ENCODE measurements at regions not wholly inside any gene's neighbourhood (a gene's known extent, or its start where the extent isn't known, plus 50 kb on each side); places are given as distances from the start of the nearest gene placed in this dataset.

- Histone ChIP-seq H3K9me3 (ENCODE audit: control insufficient read depth, insufficient read depth, low read length) (no peaks in the 10 kb centered on the region), H3F3A (ENCODE audit: control insufficient read depth, insufficient read depth) (no peaks in the 10 kb centered on the region), H3K27me3 (ENCODE audit: control insufficient read depth, low read length) (no peaks in the 10 kb centered on the region), H3K9me2 (replicated peaks; ENCODE audit: control insufficient read depth, low read length) (no peaks in the 10 kb centered on the region), H3K36me3 (ENCODE audit: control insufficient read depth, low read length) (no peaks in the 10 kb centered on the region), H3K79me2 (ENCODE audit: control insufficient read depth, low read length) (no peaks in the 10 kb centered on the region), H4K20me1 (ENCODE audit: control insufficient read depth, insufficient read depth, low read depth, low read length) (no peaks in the 10 kb centered on the region), H3K4me3 (ENCODE audit: low read length) (no peak overlapping the region), H3K4me1 (ENCODE audit: control insufficient read depth, low read length) (no peaks in the 10 kb centered on the region), H3K27ac (ENCODE audit: low read depth, low read length) (no peak overlapping the region), H3K4me2 (ENCODE audit: low read length) (no peak overlapping the region)
- no peak for TF ChIP-seq EZH2phosphoT487 (IDR thresholded peaks at IDR 0.05; ENCODE audit: borderline replicate concordance, low read length)
- TF ChIP-seq, protein P1, sequence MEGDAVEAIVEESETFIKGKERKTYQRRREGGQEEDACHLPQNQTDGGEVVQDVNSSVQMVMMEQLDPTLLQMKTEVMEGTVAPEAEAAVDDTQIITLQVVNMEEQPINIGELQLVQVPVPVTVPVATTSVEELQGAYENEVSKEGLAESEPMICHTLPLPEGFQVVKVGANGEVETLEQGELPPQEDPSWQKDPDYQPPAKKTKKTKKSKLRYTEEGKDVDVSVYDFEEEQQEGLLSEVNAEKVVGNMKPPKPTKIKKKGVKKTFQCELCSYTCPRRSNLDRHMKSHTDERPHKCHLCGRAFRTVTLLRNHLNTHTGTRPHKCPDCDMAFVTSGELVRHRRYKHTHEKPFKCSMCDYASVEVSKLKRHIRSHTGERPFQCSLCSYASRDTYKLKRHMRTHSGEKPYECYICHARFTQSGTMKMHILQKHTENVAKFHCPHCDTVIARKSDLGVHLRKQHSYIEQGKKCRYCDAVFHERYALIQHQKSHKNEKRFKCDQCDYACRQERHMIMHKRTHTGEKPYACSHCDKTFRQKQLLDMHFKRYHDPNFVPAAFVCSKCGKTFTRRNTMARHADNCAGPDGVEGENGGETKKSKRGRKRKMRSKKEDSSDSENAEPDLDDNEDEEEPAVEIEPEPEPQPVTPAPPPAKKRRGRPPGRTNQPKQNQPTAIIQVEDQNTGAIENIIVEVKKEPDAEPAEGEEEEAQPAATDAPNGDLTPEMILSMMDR (IDR thresholded peaks at IDR 0.05; ENCODE audit: low read depth, low read length, poor library complexity, severe bottlenecking): no peak
Observed at GRCh38 chrX:140943513-140943912, 58.9 kb upstream of the SPANXB1 start.

DNA sequence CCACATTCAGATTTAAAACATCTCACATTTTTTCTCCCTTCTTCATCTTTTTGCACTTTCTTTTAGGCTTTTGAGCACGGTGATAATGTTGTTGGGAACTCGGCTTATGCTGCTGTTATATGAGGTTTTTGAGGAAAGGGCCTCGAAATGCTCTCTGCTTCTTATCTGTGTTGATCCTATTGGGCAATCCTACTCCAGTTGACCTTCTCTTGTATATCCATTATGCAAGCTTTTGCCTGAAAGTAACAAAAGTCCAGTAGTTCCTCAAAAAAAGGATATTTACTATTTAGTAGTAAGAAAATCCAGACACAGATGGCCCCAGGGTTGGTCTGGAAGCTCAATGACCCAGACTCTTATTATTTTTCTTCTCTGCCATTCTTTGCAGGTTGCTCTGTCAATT lies 57.7 kb upstream of the SPANXB1 start:
- Histone ChIP-seq H3K27me3 (ENCODE audit: control insufficient read depth, low read length) (no peaks in the 10 kb centered on the region), H3K4me3 (ENCODE audit: low read length) (no peak overlapping the region), H3K4me2 (ENCODE audit: low read length) (no peak overlapping the region), H3K27ac (ENCODE audit: low read depth, low read length) (no peak overlapping the region), H4K20me1 (ENCODE audit: control insufficient read depth, insufficient read depth, low read depth, low read length) (no peaks in the 10 kb centered on the region), H3K9me3 (ENCODE audit: control insufficient read depth, insufficient read depth, low read length) (no peaks in the 10 kb centered on the region), H3K79me2 (ENCODE audit: control insufficient read depth, low read length) (no peaks in the 10 kb centered on the region), H3K4me1 (ENCODE audit: control insufficient read depth, low read length) (no peaks in the 10 kb centered on the region), H3K36me3 (ENCODE audit: control insufficient read depth, low read length) (no peaks in the 10 kb centered on the region), H3K9me2 (replicated peaks; ENCODE audit: control insufficient read depth, low read length) (no peaks in the 10 kb centered on the region), H3F3A (ENCODE audit: control insufficient read depth, insufficient read depth) (no peaks in the 10 kb centered on the region)
- TF ChIP-seq EZH2phosphoT487 (IDR thresholded peaks at IDR 0.05; ENCODE audit: borderline replicate concordance, low read length): no peak
- TF ChIP-seq, protein P1 (IDR thresholded peaks at IDR 0.05; ENCODE audit: low read depth, low read length, poor library complexity, severe bottlenecking): no peak

DNA sequence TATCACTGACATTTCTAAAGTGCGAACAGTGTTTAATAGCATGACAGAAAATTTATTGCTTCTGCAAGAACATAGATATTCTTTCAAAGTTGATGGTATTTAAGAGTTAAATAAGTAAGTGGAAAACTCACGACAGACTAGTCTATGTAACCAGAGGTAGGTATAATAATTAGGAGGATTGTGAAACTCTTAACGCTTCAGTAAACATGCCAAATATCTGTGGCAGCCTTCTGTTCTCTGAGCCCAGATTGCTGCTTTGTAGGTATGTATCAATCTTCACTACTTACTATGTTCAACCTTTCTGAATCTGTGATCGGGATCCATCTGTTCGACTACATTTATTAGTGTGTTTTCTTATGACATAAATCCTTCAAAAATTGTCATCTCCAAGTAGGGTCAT lies 53.6 kb upstream of the SPANXB1 start:
- TF ChIP-seq EZH2phosphoT487 (IDR thresholded peaks at IDR 0.05; ENCODE audit: borderline replicate concordance, low read length): no peak
- TF ChIP-seq, protein P1 (IDR thresholded peaks at IDR 0.05; ENCODE audit: low read depth, low read length, poor library complexity, severe bottlenecking): no peak
- no peak overlapping the region for H3K4me3 ChIP-seq (ENCODE audit: low read length)
- no peaks in the 10 kb centered on the region for H3K4me1 ChIP-seq (ENCODE audit: control insufficient read depth, low read length)

DNA sequence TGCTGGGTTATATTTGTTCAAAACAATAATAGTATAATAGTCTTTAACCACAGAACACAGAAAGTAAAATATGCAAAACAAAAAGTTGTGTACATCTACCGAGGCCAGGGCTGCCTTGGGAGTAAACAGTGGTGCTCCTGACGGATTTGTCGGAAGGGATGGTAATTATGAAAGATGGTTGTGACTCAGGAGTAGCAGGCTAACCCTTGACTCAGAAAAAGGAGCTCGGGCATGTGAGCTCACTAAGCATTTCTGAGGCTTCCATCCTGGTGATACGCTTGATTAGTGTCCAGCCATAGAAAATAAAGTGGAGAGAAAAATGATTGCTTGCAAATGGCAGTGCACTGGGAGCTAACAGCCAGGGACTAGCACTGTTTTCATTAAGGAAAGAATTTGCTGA lies 53.2 kb upstream of the SPANXB1 start:
- TF ChIP-seq, protein P1 (IDR thresholded peaks at IDR 0.05; ENCODE audit: low read depth, low read length, poor library complexity, severe bottlenecking): no peak
- no peak for TF ChIP-seq EZH2phosphoT487 (IDR thresholded peaks at IDR 0.05; ENCODE audit: borderline replicate concordance, low read length)
- no peak overlapping the region for H3K4me2 ChIP-seq (ENCODE audit: low read length)

More for the DNA sequence above, 53.6 kb upstream of the SPANXB1 start:
- Histone ChIP-seq H3K36me3 (ENCODE audit: control insufficient read depth, low read length) (no peaks in the 10 kb centered on the region), H3K27me3 (ENCODE audit: control insufficient read depth, low read length) (no peaks in the 10 kb centered on the region), H3K9me3 (ENCODE audit: control insufficient read depth, insufficient read depth, low read length) (no peaks in the 10 kb centered on the region), H3K9me2 (replicated peaks; ENCODE audit: control insufficient read depth, low read length) (no peaks in the 10 kb centered on the region), H3K27ac (ENCODE audit: low read depth, low read length) (no peak overlapping the region), H4K20me1 (ENCODE audit: control insufficient read depth, insufficient read depth, low read depth, low read length) (no peaks in the 10 kb centered on the region), H3K79me2 (ENCODE audit: control insufficient read depth, low read length) (no peaks in the 10 kb centered on the region), H3K4me2 (ENCODE audit: low read length) (no peak overlapping the region), H3F3A (ENCODE audit: control insufficient read depth, insufficient read depth) (no peaks in the 10 kb centered on the region)

More for the DNA sequence above, 53.2 kb upstream of the SPANXB1 start:
- H3K9me3 ChIP-seq (ENCODE audit: control insufficient read depth, insufficient read depth, low read length): no peaks in the 10 kb centered on the region
- no peaks in the 10 kb centered on the region for H4K20me1 ChIP-seq (ENCODE audit: control insufficient read depth, insufficient read depth, low read depth, low read length)
- no peaks in the 10 kb centered on the region for H3K79me2 ChIP-seq (ENCODE audit: control insufficient read depth, low read length)
- no peaks in the 10 kb centered on the region for H3K9me2 ChIP-seq (replicated peaks; ENCODE audit: control insufficient read depth, low read length)
- H3K36me3 ChIP-seq (ENCODE audit: control insufficient read depth, low read length): no peaks in the 10 kb centered on the region
- H3K27me3 ChIP-seq (ENCODE audit: control insufficient read depth, low read length): no peaks in the 10 kb centered on the region
- H3K27ac ChIP-seq (ENCODE audit: low read depth, low read length): no peak overlapping the region
- no peaks in the 10 kb centered on the region for H3K4me1 ChIP-seq (ENCODE audit: control insufficient read depth, low read length)
- no peak overlapping the region for H3K4me3 ChIP-seq (ENCODE audit: low read length)
- no peaks in the 10 kb centered on the region for H3F3A ChIP-seq (ENCODE audit: control insufficient read depth, insufficient read depth)

All from DOHH2 (cell line).